HG02759 (cell line): ENCODE measurements at regions not wholly inside any gene's neighbourhood (a gene's known extent, or its start where the extent isn't known, plus 50 kb on each side); places are given as distances from the start of the nearest gene placed in this dataset.

ENCODE experiments used
- ATAC-seq: cut with Tn5 transposase; IDR thresholded peaks from one replicate; pipeline ENCODE4 v1.9.1; 2021; ENCODE audit warnings: mild to moderate bottlenecking, moderate library complexity; ENCODE audit not compliant: unreplicated experiment

- no peak for ATAC-seq
Observed at GRCh38 chr7:84553711-84554110, 359.1 kb upstream of the SEMA3A start.

GRCh38 chr7:84549409-84549808 lies 354.8 kb upstream of the SEMA3A start:
- no peak for ATAC-seq

GRCh38 chr7:84548366-84549365 lies 354.1 kb upstream of the SEMA3A start:
- ATAC-seq: no peak

GRCh38 chr7:84547331-84547730 lies 352.7 kb upstream of the SEMA3A start:
- ATAC-seq: no peak

GRCh38 chr7:84546403-84546802 lies 351.8 kb upstream of the SEMA3A start:
- no peak for ATAC-seq

GRCh38 chr7:84538268-84538667 lies 343.7 kb upstream of the SEMA3A start:
- no peak for ATAC-seq

- no peak for ATAC-seq
Observed at GRCh38 chr7:84536271-84536870, 341.8 kb upstream of the SEMA3A start.

- ATAC-seq: no peak
Observed at GRCh38 chr7:84535580-84536270, 341.1 kb upstream of the SEMA3A start.

GRCh38 chr7:84533182-84533581 lies 338.6 kb upstream of the SEMA3A start:
- no peak for ATAC-seq

- ATAC-seq: no peak
Observed at GRCh38 chr7:84532196-84532595, 337.6 kb upstream of the SEMA3A start.

GRCh38 chr7:84529480-84530205 lies 335.1 kb upstream of the SEMA3A start:
- no peak for ATAC-seq

GRCh38 chr7:84528756-84529479 lies 334.3 kb upstream of the SEMA3A start:
- no peak for ATAC-seq

GRCh38 chr7:84524714-84525694 lies 330.4 kb upstream of the SEMA3A start:
- no peak for ATAC-seq

- no peak for ATAC-seq
Observed at GRCh38 chr7:84513061-84513460, 318.5 kb upstream of the SEMA3A start.

GRCh38 chr7:84512055-84512454 lies 317.5 kb upstream of the SEMA3A start:
- ATAC-seq: no peak

- ATAC-seq: no peak
Observed at GRCh38 chr7:84510505-84510904, 315.9 kb upstream of the SEMA3A start.

GRCh38 chr7:84509522-84509921 lies 314.9 kb upstream of the SEMA3A start:
- ATAC-seq: no peak

- no peak for ATAC-seq
Observed at GRCh38 chr7:84508606-84509005, 314.0 kb upstream of the SEMA3A start.

GRCh38 chr7:84507529-84507928 lies 312.9 kb upstream of the SEMA3A start:
- ATAC-seq: no peak
